Body of pancreas (tissue), 4 donors: ENCODE measurements at regions not wholly inside any gene's neighbourhood (a gene's known extent, or its start where the extent isn't known, plus 50 kb on each side); places are given as distances from the start of the nearest gene placed in this dataset.

Experiments
- POLR2A ChIP-seq, 3 donors: fragments of 450-650 bp; IDR thresholded peaks; one replicate each; pipeline ENCODE4 v1.6.1; 2016; ENCODE audit warnings: antibody characterized with exemption in 3 of 3, mild to moderate bottlenecking in 2 of 3
- TF ChIP-seq, protein P1 (sequence below), 7 experiments: fragments of 450-650 bp in 4 of 7; fragments of 200-600 bp in 3 of 7; sonication (generic) in 3 of 7; IDR thresholded peaks; one replicate each; pipeline ENCODE4 v1.5.1; 2016 to 2019; ENCODE audit warnings: antibody characterized with exemption in 7 of 7

DNA sequence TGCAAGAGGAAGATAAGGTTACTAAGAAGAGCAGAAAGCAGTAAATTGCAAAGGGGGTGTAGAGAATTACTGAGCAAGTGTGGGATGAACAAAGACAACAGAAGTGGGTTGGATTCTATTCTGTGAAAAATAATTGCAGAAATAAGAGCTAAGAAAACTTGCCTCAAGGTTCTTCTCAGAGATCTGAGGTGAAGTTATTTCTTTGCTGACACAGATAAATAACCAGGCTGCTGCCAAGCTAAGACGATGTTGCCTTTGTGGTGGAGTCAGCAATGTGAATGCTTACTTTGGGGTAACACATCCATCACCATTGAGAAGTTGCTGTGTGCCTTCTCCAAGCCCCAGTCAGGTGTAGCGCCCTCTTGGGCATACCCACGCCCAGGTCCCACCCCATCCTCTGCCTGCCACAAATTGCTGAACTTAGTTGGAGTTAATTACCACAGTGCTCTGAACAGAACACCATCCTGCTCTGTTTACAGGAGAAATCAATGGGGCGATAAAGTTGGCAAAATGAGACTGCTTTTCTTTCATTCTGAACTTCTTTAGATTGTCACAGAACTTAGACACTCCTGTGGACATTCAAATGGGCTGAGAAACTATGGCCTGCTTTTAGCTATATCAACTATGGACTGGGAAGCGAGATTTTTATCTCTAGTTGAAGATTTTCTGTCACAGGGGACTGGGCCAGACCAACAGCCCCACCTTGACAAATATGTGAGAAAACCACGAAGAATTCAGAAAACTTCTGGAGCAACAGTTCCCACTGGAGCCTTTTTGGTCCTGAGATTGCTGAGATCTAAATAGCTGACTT lies 283.6 kb downstream of the TMX3 start:
- TF ChIP-seq POLR2A (IDR thresholded peaks at IDR 0.05): no peak
- TF ChIP-seq, protein P1, sequence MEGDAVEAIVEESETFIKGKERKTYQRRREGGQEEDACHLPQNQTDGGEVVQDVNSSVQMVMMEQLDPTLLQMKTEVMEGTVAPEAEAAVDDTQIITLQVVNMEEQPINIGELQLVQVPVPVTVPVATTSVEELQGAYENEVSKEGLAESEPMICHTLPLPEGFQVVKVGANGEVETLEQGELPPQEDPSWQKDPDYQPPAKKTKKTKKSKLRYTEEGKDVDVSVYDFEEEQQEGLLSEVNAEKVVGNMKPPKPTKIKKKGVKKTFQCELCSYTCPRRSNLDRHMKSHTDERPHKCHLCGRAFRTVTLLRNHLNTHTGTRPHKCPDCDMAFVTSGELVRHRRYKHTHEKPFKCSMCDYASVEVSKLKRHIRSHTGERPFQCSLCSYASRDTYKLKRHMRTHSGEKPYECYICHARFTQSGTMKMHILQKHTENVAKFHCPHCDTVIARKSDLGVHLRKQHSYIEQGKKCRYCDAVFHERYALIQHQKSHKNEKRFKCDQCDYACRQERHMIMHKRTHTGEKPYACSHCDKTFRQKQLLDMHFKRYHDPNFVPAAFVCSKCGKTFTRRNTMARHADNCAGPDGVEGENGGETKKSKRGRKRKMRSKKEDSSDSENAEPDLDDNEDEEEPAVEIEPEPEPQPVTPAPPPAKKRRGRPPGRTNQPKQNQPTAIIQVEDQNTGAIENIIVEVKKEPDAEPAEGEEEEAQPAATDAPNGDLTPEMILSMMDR (IDR thresholded peaks at IDR 0.05): no peak
